Right hindlimb (tissue), 1 donor: ENCODE measurements at regions not wholly inside any gene's neighbourhood (a gene's known extent, or its start where the extent isn't known, plus 50 kb on each side); places are given as distances from the start of the nearest gene placed in this dataset.
"Not testable (repeated sequence)": the region's sequence is repeated elsewhere in the genome, so short reads cannot be mapped to it uniquely, and the experiment has no call there.

ENCODE experiments used
- DNase-seq: peaks from one replicate; pipeline ENCODE4 v3.0.0-alpha.2; 2018

DNA sequence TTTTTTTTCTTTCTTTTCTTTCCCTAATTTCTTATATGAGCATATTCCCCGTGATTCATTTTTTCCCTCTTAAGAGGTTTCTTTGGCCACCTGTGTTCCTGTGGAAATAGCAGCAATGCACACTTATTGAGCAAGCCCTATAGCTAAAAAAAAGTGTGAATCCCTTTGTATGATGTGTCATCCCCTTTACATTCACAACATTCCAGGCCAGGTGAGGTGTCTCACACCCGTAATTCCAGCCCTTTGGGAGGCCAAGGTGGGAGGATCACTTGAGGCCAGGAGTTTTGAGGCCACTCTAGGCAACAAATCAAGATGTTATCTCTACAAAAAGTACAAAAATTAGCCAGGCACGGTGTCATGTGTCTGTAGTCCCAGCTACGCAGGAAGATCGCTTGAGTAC is 700.4 kb upstream of the TBX3 start:
- no peak for DNase-seq

DNA sequence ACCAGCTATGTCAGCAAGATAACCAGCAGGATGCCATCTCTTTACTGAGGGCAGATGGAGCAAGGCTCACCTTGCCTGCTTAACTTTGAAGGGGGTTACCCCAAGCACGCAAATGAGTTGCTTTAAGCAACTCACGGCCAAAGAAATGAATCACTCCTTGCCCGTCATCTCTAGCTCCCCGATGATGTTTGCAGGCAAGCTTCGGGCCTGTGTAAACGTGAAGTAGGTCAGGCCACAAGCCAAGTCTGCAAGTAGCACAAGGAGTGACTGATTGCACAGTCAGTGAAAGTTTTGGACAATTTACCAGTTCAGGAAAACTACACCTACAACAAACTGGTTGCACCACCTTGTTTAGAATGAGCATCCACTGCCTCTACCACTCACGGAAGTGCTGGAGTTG is 699.7 kb upstream of the TBX3 start:
- no peak for DNase-seq

DNA sequence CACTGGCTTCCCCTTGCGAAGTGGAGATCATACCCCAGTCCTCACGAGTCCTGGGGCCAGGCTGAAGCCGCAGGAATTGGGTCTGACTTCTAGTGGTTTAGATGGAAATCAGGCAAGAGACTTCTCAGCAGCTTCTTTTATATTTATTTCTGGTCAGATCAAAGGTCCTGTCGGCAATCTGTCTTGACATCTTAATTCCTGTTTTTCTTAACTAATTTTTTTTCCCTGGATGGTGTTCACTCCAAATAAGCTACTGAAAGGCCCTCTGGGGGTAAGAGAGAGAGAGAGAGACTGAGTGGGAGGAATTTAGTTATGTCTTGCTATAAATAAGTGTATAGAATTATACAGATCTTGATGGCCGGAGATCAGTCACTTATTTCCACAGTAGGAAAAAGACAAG is 698.7 kb upstream of the TBX3 start:
- DNase-seq = no peak

DNA sequence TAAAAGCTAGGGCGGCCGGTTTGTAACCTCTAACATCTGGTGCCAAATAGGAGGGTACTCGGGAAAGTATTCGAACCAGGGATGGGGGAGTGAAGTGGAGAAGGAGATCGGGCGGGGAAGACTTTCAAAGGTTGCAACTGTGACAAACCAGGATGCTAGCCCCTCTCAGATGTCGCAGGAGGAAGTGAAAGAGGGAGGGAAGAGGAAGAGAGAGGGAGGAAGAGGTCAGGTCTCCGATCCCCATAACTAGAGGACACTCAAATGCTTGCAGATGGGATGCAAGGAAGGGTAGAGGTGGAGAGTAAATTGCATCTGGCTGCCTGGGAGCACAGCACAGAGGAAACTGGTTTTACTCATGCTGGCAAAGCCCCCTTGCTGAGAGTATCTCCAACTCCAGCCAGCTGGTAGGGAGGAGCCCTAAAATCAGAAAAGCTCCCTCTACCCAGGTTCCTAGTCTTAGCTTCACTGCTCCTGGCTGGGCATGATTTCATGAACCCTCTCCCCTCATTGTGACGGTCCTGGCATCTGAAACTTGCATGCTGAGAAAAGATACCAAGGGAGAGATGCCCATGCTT is 696.7 kb upstream of the TBX3 start:
- no peak for DNase-seq

DNA sequence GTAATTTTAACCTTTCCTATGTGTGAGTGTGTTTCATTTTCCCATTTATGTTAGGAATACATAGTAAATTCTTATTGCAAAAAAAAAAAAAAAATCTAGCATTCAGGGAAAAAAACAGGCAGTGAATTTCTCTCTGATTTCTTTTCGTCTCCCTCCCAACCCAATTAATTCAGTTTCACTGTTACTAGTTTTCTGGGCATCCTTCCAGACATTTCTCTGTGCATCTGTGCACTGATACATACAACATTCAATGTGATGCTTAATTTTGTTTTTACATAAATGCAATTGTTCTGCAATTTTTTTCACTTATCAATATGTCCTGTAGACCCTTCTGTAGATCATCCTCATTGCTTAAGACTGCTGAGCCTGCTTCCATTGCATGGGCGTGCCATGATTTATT is 694.3 kb upstream of the TBX3 start:
- DNase-seq = no peak

DNA sequence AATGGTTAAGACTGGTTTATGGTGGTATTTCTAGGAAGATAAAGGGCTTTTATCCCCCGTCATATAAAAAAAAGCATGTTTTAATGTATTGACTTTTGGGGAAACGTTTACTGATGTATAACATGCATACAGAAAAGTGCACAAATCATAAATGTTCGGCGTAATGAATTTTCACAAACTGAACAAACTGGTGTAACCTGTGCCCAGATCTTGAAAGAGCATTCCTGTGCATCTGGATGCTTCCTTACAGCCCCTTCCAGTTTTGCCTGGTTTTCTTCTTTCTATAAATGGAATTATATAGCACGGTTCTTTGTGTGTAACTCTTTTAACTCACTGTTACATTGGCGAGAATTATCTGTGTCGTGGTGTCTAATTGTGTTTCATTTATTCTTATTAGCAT is 693.8 kb upstream of the TBX3 start:
- no peak for DNase-seq

DNA sequence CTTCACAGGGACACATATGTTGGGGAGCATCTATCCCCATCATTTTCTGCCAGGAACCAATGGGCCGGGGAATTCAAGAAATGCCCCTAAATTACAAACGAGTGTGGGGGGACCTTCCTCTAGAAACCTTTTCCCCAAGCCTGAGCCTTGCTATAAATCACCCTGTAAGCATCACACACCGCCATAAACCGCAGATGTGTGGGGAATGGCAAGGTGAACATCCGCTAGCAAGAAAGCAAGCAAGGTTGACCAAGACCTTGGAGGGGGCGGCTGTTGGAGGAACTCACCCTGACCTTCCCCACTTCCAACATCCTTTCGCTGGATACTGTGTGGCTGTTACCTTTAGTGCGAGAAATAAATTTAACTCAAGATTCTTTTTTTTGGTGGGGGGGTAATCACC is 693.3 kb upstream of the TBX3 start:
- no peak for DNase-seq

DNA sequence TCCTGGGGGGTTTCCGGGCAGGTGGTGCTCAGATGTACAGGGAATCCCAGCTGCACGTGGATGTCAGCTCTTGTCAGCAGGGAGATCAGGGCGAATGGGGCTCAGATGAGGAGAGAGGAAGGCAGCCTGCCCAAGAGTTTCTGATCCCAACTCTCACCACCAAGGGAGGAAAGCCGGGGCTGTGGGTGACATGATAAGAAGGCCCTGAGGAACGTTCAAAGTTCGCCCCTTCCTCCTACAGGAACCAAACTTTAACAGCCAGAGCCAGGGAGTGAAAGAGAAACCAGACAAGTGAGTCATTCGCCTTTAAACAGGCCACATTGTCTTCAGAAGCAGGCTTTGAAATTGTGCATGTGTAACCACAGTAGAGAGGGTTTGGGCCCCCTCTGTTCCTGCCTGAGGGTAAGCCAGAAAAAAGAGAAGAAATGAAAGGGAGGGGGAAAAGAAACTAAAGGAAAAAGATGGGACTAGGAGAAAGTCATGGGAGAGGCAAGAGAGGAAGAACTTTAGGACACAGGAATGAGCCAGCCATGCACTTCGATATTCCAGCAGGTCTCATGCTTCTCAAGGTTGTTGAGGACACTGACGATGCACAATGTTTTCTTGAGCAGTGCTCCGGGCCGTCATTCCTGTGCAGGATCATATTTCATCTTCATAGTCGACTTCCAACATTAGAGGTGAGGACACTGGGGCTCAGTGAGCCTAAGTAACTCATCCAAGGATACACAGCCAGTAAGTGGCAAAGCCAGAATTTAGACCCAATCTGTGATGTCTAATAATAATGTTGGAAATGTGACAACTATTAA is 691.4 kb upstream of the TBX3 start:
- DNase-seq = no peak

DNA sequence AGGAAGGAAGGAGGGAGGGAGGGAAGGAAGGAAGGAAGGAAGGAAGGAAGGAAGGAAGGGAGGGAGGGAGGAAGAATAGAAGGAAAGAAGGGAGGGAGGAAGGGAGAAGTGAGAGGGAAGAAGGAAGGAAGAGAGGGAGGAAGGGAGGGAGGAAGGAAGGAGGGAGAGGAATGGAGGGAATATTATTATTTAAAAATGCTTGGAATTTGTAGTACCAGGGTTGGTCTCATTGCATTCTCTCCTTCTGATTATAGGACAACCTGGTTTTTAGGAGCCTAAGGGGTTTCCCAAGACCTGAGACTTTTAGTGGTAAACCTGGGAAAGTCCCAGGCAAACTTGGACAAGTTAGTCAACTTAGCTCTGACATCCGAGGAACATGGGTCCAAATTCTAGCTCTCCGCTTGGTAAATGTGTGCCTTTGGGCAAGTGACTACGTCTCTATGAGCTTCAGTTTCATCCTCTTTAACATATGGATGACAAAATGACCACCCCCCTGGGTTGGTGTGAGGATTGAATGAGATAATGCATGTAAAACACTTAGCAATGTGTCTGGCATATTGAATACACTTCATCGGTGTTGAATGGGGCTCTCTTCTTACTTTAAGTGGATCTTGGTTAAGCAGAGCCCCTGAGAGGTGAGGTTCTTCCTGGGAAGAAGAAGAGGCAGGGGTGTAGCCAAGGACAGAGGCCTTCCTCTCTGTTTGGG is 690.7 kb upstream of the TBX3 start:
- no peak for DNase-seq

DNA sequence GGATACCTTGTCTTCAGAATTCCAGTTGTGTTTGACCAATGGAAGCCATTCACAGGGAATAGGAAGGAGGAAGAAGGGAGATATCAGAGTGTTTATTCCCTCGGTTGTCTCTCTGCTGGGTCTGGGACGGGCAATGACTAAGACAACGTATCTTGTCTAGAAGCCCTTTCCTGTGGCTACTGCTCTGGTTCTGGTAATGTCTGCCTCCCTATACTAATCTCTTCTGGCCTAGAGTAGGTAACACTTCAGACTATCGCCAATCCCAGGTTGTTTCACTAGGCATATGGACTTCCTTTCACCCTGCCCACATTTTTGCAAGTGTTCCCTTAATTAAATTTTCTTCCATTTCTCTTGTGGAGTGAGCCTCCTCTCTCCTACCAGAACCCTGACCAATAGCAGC is 687.7 kb upstream of the TBX3 start:
- DNase-seq = no peak

DNA sequence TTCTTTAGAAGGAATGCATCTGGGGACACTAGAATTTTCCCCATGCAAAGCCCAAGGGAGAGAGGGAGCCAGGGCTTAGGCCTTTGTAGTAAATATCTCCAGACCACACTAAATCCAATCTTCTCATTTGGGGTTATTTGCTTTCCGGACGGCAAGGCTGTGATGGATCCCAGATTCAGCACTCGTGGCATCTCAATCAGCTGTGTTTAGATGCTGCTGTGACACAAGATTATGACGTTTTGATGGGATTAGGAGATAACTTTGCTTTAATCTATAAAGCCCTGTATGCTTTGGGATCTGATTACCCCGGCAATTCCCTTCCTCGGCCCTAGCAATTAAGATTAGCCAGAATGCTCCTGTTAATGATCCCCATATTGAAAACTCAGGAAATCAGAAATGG is 686.7 kb upstream of the TBX3 start:
- DNase-seq = no peak

DNA sequence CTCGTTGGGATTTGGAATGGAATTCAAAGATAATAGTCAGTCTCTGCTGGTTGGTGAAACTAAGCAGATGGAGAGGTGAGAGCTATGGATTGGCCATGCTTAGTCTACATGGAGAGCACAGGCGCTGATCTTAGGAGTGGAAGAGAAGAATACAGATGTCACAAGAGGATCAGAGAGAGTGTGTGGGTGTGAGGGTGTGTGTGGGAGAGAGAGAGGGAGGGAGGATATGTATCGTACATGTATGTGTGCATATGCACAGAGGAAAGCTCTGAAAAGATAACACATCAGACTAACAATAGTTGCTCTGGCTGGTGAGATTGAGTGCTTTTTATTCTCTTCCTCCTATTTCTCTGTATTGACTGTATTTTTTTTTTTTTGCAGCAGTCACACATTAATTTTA is 686.2 kb upstream of the TBX3 start:
- no peak for DNase-seq

DNA sequence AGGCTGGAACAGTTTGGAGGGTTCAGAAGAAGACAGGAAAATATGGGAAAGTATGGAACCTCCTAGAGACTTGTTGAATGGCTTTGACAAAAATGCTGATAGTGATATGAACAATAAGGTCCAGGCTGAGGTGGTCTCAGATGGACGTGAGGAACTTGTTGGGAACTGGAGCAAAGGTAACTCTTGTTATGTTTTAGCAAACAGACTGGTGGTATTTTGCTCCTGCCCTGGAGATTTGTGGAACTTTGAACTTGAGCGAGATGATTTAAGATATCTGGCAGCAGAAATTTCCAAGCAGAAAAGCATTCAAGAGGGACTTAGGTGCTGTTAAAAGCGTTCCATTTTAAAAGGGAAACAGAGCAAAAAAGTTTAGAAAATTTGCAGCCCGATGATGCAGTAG is 682.3 kb upstream of the TBX3 start:
- DNase-seq = not testable (repeated sequence)

DNA sequence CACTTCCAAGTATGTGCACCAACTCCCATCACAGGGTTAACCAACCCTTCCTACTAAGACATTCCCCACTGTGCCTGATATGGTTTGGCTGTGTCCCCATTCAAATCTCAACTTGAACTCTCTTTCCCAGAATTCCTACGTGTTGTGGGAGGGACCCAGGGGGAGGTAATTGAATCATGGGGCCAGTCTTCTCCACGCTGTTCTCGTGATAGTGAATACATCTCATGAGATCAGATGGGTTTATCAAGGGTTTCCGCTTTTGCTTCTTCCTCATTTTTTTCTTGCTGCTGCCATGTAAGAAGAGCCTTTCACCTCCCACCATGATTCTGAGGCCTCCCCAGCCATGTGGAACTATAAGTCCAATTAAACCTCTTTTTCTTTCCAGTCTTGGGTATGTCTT is 681.8 kb upstream of the TBX3 start:
- DNase-seq = not testable (repeated sequence)

DNA sequence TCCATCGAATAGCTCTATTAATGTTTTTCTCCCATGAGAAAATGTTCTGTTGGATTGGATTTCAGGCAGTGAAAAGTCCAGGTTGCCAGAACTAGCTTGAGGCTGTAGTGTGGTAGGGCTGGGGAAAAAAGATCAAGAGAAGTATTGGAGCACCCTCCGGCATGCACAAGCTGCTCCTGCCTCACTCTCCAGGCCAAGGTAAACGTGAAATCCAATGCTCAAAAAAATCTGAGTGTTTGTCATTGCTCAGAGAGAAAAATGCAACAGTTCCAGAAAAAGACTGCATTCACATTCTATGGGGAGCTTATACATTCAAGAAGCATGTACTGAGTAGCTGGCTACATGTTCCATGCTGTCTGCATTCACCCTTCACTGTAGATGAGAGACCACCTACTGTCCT is 680.9 kb upstream of the TBX3 start:
- no peak for DNase-seq

DNA sequence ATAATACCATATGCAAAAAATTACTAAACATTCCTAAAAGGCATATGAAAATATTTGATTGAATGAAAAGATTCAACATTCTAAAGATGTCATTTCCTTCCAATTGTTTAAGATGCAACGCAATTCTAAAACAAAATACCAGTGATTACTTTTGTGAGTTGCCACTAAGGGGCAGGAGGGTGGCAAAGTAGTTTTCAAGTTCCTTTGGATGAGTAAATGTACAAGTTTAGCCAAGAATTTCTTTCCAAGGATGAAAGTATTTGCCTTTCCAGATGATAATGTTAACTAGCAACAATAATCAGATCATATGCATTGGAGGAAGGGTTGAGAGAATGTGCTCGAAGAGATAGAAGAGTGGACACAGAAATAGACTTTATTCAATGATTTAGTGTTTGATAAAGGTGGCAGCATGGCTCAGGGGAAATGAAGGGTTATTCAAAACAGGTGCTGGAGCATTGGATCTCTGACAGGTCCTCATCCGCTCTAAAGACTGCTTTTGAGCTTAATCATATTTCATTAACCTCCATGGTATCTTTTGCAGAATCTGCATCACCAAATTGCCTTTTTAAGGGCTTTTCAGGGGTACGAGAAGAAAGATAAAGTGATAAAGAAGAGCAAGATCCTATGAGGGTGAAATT is 678.5 kb upstream of the TBX3 start:
- DNase-seq = no peak

DNA sequence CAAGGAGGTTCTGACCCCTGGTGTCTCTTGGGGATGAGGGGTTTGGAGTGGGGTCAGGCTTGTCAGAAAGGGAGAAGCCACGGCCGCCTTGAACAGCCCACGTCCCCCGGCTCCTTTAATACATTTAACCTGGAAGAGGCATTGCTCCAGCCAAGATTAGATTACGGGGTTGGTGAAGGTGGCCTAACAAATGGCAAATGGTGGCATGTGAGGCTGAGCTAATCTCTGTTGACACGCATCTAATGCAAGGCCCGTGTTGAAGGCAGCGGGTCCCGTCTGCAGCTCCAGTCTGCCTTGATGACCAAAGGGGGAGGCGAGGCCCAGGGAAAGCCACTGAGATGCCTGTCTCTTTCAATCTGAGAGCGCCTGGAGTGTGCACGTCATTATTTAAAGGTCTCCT is 673.7 kb upstream of the TBX3 start:
- DNase-seq = no peak

DNA sequence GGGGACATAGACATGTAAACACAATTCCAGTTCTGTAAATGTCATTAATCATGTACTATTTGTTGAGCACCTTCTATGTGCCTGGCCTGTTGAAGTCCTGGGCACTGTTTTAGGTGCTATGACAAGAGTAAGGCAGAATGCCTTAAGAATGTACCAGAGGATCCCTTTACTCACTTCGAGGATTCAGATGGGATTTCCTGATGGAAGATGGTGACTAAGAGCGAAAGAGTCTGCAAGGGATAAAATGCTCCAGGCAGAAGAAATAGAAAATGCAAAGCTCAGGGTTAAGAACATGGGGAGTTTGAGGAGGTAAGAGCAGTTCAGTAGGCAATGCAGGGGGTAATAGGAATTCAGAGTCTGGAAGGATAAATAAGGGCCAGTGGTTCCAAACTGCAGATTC is 671.3 kb upstream of the TBX3 start:
- no peak for DNase-seq

DNA sequence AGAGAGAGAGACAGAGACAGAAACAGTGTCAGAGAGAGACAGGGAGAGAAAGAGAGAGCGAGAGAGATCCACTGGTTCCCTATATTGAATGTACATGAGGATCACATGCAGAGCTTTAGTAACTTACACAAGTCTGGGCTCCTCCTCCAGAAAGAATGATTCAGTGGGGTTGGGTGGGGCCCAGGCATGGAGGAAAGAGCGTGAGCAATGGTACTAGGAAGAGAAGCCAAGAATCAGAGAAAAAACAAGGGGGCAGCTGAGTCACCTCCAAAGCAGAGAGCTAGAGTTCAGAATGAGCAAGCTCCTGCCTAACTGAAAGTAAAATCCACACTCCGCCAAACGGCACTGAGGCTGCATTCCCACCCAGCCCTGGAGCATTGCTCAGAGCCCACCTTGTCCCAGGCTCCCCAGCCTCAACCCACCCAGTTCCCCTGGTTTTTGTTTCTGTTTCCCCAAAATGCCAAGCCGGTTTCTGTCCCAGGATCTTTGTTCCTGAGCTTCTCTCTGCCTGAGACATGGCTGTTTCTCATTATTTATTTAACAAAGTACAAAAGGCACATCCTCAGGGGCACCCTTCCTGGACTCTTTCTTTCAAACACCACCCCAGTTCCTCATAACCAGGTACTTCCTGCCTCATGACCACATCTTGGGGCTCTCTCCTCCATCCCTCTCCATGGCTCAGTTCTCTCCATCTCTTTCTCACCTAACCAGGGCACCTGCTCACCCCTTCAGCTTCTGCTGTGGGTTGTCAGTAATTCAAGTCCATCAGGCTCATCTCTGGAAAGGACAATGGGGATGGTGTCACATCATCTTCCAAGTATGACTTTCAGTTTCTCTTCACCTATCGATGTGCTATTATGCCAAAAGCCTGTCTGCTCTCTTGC is 670.3 kb upstream of the TBX3 start:
- DNase-seq = peak; percentile 63

DNA sequence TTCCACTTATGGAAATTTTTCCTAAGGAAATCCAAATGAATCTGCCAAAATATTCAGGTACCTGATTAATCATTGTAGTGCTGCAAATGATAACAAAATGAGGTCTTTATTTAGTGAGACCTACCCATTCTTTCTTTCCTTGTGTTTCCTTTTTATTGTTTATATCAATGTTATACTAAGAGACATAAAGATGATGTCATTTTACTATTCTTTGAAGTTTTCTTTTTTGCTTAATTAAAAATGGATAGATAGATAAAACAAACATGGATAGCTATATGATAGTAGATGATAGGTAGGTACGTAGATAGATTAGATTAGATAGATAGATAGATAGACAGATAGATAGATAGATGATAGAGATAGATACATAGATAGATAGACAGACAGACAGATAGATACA is 669.5 kb upstream of the TBX3 start:
- no peak for DNase-seq

DNA sequence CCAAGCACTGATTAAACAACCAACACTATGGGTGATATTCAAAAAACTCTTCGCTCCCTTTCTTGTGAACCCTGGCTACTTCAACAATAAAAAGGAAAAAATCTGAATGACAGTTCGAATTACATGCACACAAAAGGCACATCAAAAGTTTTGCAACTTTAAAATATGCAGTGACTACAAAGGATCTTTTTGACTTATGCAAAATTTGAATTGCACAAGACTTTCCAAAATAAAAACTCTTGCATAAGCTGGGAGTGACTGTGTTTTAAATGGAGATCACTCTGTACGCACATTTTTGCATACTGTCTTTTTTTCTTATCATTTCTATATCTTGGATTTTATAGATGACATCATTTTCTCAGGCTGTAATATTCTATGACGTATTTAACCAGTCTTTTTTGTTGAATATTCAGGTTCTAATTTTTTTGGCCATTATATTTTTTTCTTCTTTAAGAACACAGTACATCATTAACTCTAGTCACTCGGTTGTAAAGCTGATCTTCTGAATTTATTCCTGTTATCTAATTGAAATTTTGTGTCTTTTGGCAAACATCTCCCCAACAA is 667.6 kb upstream of the TBX3 start:
- no peak for DNase-seq

DNA sequence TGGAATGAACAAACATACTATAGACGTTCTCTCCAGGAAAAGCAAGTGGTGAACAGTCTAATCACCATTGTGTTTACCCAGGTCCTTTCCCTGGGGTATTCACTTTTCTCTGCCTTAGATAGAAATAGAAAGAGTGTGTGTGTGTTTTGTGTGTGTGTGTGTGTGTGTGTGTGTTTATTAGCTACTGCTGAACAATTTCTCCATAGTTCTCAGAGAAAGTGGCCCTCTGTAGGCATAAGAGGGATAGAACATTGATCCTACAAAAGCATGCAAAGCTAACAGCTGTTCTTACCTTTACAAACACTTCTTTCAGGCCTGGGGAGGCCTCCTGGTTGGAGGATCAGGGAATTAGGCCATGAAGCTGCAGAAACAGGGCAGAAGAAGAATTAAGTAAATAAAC is 665.7 kb upstream of the TBX3 start:
- no peak for DNase-seq

DNA sequence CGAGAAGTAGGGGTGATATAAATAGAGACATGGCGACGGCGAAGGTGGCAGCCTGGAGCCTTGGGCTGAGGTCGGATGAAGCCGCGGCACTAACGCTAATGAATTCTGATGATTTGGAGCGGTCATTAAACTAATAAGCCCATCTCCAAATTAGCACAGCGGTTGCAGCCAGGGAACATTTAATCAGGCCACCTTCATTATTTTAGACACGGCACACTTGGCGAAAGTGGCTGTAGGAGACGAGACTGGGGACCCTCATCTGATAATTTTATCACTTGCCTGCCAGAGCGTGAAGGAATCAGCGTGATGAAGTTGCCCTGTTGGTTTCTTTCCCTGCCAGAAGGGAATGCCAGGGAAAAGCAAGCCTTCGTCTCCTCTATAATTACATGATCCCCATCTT is 664.3 kb upstream of the TBX3 start:
- DNase-seq = no peak
